HG03066 (cell line): ENCODE measurements at regions not wholly inside any gene's neighbourhood (a gene's known extent, or its start where the extent isn't known, plus 50 kb on each side); places are given as distances from the start of the nearest gene placed in this dataset.

Source experiments
- ATAC-seq: cut with Tn5 transposase; IDR thresholded peaks from one replicate; pipeline ENCODE4 v1.9.1; 2021; ENCODE audit warnings: low read depth; ENCODE audit not compliant: unreplicated experiment

- no peak for ATAC-seq
These were observed 60.7 kb upstream of the BCAT1 start for GRCh38 chr12:25009496-25010092.

DNA sequence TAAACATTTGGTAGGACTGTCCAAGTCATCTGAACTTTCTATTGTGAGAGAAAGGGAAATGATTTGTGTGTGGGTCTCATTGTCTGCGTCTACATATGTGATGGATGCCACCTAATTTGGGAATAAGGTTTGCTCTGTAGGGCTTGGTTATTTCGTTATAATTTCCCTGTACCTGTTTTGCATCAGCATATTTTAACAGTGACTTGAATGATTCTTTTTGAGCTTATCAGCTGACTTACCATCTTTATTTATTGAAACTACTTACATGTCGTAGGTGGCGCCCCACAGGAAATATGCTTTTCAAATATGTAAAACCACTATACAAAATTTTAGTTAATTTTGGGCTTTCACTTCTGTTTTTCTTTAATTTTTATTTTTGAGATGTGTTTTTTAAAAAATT, 56.5 kb upstream of the BCAT1 start:
- no peak for ATAC-seq

GRCh38 chr12:25004447-25004846, 55.5 kb upstream of the BCAT1 start:
- no peak for ATAC-seq

- no peak for ATAC-seq
These were observed 52.4 kb upstream of the BCAT1 start for GRCh38 chr12:25001311-25001710.
